IPS-18a (cell line): ENCODE measurements at regions not wholly inside any gene's neighbourhood (a gene's known extent, or its start where the extent isn't known, plus 50 kb on each side); places are given as distances from the start of the nearest gene placed in this dataset.
"Not testable (repeated sequence)": the region's sequence is repeated elsewhere in the genome, so short reads cannot be mapped to it uniquely, and the experiment has no call there.

Experiments
- H3K27ac ChIP-seq: one replicate; pipeline ENCODE4 v1.5.1; 2013; ENCODE audit warnings: low read length
- H3K27me3 ChIP-seq: one replicate; pipeline ENCODE4 v1.6.1; 2013; ENCODE audit warnings: mild to moderate bottlenecking, low read length; ENCODE audit not compliant: control insufficient read depth, insufficient read depth
- H3K36me3 ChIP-seq: one replicate; pipeline ENCODE4 v1.6.1; 2013; ENCODE audit warnings: low read depth, low read length; ENCODE audit not compliant: control insufficient read depth
- H3K4me1 ChIP-seq: one replicate; pipeline ENCODE4 v1.6.1; 2013; ENCODE audit warnings: low read depth, low read length; ENCODE audit not compliant: control insufficient read depth
- H3K4me3 ChIP-seq: one replicate; pipeline ENCODE4 v1.5.1; 2013; ENCODE audit warnings: low read length
- H3K9ac ChIP-seq: one replicate; pipeline ENCODE4 v1.6.1; 2013; ENCODE audit warnings: mild to moderate bottlenecking, low read length, moderate library complexity
- H3K9me3 ChIP-seq: one replicate; pipeline ENCODE4 v1.6.1; 2013; ENCODE audit warnings: low read depth, low read length; ENCODE audit not compliant: control insufficient read depth

DNA sequence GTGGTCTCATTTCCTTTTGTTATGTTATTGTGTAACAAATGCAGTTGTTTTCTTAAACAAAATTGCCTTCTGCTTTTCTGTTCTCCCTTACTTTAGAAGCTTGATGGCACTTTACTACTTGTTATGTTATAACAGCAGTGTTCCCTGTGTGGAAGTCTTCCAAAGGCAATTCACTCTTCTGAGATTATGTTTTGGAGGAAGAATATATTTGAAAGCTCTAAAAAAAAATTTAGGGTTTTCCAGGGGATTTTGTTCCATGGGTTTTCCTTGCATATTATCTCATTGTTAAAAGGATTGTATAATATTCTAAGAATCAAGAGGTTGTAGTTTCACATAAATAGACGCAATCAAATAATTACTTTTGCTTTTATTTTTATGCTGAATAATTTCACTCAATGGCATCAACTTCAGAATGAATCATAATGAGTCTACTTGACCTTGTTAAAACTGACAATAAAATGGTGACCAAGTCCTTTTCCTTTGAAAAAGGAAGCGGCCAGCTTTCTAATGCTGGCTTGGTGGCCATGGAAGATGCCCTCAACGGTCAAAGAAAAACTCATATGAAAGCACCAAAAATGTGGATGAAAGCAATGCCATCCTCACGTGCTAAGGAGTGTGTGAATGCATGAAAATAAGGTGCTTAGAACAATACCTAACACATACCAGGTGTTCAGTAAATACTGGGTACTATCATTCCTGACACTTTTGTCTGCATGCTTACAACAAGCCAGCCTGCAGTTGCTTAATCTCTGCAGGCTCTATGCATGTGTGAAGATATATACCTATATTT is 92.4 kb upstream of the KLF6 start:
- Histone ChIP-seq H3K27ac (no peak overlapping the region), H3K27me3 (no peaks in the 10 kb centered on the region), H3K4me3 (no peak overlapping the region), H3K9me3 (no peaks in the 10 kb centered on the region), H3K9ac (no peak overlapping the region), H3K4me1 (peaks cover 22% of the 10 kb centered on the region), H3K36me3 (no peaks in the 10 kb centered on the region)

GRCh38 chr10:3876350-3876962 is 91.4 kb upstream of the KLF6 start:
- no peaks in the 10 kb centered on the region for H3K36me3 ChIP-seq
- no peak overlapping the region for H3K27ac ChIP-seq
- no peak overlapping the region for H3K9ac ChIP-seq
- no peak overlapping the region for H3K4me3 ChIP-seq
- no peaks in the 10 kb centered on the region for H3K9me3 ChIP-seq
- no peaks in the 10 kb centered on the region for H3K27me3 ChIP-seq
- H3K4me1 ChIP-seq: peaks cover 22% of the 10 kb centered on the region

- Histone ChIP-seq H3K27ac (no peak overlapping the region), H3K9me3 (no peaks in the 10 kb centered on the region), H3K36me3 (no peaks in the 10 kb centered on the region), H3K4me3 (no peak overlapping the region), H3K4me1 (peaks cover 22% of the 10 kb centered on the region), H3K9ac (no peak overlapping the region), H3K27me3 (no peaks in the 10 kb centered on the region)
Measured at GRCh38 chr10:3875842-3876235, 90.8 kb upstream of the KLF6 start.

DNA sequence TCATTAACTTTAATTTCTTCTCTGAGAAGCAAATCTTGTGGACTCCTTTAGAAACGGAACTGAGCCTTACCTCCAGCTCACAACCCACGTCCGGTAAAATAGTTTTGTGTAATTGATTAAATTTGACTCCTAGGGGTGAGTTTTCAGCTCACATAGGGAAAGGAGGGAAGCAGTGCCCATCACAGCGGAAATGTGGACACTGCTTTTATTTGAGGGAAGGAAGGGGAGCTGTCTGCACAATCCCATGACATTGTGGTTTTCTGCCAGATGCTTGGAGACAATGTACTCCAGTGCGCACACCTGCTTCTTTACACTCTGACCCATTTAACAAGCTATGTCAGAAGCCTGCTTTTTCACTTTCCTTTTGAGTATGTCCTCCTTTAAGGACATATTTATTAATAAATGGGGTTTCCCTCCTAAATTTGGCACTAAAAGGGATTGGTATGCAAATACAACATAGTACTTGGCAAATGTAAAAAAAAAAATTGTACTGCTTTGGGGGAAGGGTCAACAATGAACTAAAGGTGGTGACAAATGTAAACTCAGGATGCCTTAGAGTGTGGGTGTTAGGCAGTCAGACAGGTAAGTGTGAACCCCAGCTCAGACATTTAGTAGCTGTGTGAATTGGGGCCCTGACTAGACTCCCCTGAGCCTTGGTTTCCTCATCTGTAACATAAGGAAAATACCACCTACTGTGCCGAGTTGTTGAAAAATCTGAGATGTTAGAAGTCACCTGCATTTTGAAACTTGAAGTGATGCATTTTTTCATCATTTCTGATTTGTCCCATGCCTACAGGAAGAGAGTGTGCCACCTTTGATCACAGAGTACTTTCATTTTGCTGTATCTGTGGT is 90.2 kb upstream of the KLF6 start:
- Histone ChIP-seq H3K9ac (no peak overlapping the region), H3K9me3 (no peaks in the 10 kb centered on the region), H3K4me3 (no peak overlapping the region), H3K27ac (no peak overlapping the region), H3K27me3 (no peaks in the 10 kb centered on the region), H3K36me3 (no peaks in the 10 kb centered on the region), H3K4me1 (peaks cover 22% of the 10 kb centered on the region)

DNA sequence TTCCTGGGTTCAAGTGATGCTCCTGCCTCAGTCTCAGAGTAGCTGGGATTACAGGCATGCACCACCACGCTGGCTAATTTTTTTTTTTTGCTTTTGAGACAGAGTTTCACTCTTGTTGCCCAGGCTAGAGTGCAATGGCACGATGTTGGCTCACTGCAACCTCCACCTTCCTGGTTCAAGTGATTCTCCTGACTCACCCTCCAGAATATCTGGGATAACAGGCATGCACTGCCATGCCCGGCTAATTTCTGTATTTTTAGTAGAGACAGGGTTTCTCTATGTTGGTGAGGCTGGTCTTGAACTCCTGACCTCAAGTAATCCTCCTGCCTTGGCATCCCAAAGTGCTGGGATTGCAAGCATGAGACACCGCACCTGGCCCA is 89.6 kb upstream of the KLF6 start:
- not testable (repeated sequence) for H3K27me3 ChIP-seq, H3K4me3 ChIP-seq, H3K36me3 ChIP-seq, H3K27ac ChIP-seq, H3K9me3 ChIP-seq, H3K9ac ChIP-seq
- H3K4me1 ChIP-seq: peaks cover 22% of the 10 kb centered on the region

DNA sequence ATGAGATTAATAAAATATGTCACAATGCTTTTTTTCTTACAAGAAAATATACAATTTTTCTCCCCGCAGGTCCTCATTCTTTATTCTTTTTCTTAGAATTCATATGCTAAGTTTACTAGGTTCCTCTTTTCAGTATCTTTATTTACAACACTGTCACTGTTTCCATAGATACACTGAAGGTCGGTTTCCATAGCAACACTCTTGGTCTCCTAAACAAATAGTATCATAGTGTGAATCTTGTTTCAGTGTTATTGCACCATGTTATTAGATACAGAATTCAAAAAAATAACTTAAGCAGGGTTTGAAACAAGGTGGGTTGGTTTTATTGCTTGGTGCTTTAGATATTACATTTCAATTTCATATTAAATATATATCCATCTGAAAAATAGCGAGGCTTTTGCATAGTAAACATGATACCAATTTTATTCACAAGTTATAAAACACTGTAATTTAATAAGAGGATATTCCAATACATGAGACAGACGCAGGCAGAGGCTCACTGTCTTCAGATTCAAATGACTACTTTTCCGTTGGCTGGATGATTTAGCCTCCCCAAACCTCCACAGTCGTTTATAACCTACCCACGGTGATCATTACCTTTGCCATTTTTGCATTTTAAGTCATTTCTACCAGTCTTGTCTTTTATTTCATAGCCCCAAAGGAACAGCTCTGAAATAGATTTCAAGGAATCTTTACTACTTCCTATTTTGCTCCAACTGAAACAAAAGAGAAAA is 88.9 kb upstream of the KLF6 start:
- Histone ChIP-seq H3K4me3 (no peak overlapping the region), H3K4me1 (peaks cover 22% of the 10 kb centered on the region), H3K27ac (peak overlapping the region; percentile 59), H3K27me3 (no peaks in the 10 kb centered on the region), H3K9me3 (no peaks in the 10 kb centered on the region), H3K36me3 (no peaks in the 10 kb centered on the region), H3K9ac (peak overlapping the region; percentile 67)

GRCh38 chr10:3872712-3873329 is 87.8 kb upstream of the KLF6 start:
- Histone ChIP-seq H3K9ac (peak overlapping the region; percentile 67), H3K4me1 (peaks cover 22% of the 10 kb centered on the region), H3K4me3 (no peak overlapping the region)

GRCh38 chr10:3871424-3871996 is 86.5 kb upstream of the KLF6 start:
- H3K4me1 ChIP-seq: peaks cover 12% of the 10 kb centered on the region
- no peak overlapping the region for H3K9ac ChIP-seq
- H3K36me3 ChIP-seq: no peaks in the 10 kb centered on the region
- no peak overlapping the region for H3K27ac ChIP-seq
- H3K9me3 ChIP-seq: no peaks in the 10 kb centered on the region
- no peaks in the 10 kb centered on the region for H3K27me3 ChIP-seq
- H3K4me3 ChIP-seq: no peak overlapping the region

More at GRCh38 chr10:3872712-3873329, 87.8 kb upstream of the KLF6 start:
- Histone ChIP-seq H3K36me3 (no peaks in the 10 kb centered on the region), H3K9me3 (no peaks in the 10 kb centered on the region), H3K27ac (peak overlapping the region; percentile 30), H3K27me3 (no peaks in the 10 kb centered on the region)

GRCh38 chr10:3869036-3869435 is 84.0 kb upstream of the KLF6 start:
- Histone ChIP-seq H3K9me3 (no peaks in the 10 kb centered on the region), H3K36me3 (no peaks in the 10 kb centered on the region), H3K4me1 (peaks cover 12% of the 10 kb centered on the region), H3K27ac (no peak overlapping the region), H3K9ac (no peak overlapping the region), H3K27me3 (no peaks in the 10 kb centered on the region), H3K4me3 (no peak overlapping the region)

DNA sequence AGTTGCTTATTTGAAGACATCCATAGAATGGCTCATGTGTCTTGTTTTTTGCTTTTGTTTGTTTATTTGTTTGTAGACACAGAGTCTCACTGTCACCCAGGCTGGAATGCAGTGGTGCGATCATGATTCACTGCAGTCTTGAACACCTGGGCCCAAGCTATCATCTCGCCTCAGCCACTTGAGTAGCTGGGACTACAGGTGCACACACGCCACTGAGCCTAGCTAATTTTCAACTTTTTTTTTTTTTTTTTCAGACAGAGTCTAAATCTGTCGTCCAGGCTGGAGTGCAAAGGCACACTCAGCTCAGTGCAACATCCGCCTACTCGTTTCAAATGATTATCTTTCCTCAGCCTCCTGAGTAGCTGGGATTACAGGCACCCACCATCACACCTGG is 83.3 kb upstream of the KLF6 start:
- Histone ChIP-seq H3K36me3 (no peaks in the 10 kb centered on the region), H3K9me3 (no peaks in the 10 kb centered on the region), H3K4me1 (peaks cover 6% of the 10 kb centered on the region)

More for the DNA sequence above, 83.3 kb upstream of the KLF6 start:
- no peaks in the 10 kb centered on the region for H3K27me3 ChIP-seq
- H3K4me3 ChIP-seq: no peak overlapping the region
- H3K9ac ChIP-seq: no peak overlapping the region
- H3K27ac ChIP-seq: no peak overlapping the region
